Fibroblast of lung (primary cell): ENCODE measurements at regions not wholly inside any gene's neighbourhood (a gene's known extent, or its start where the extent isn't known, plus 50 kb on each side); places are given as distances from the start of the nearest gene placed in this dataset.
"Not testable (repeated sequence)": the region's sequence is repeated elsewhere in the genome, so short reads cannot be mapped to it uniquely, and the experiment has no call there.

Experiments used
- DNase-seq, 2 donors: peaks; one replicate each; pipeline versions ENCODE4 v3.0.0 to v3.0.0-alpha.2; 2010; ENCODE audit warnings: low read depth in 2 of 2
- H2AFZ ChIP-seq: 2 replicates; pipeline ENCODE4 v1.5.1; 2012; ENCODE audit warnings: low read length, control low read depth, inconsistent platforms
- H3K27ac ChIP-seq: 2 replicates; pipeline ENCODE4 v1.5.1; 2011; ENCODE audit warnings: low read length, control low read depth; ENCODE audit not compliant: insufficient read depth
- H3K27me3 ChIP-seq: 2 replicates; pipeline ENCODE4 v1.5.1; 2011; ENCODE audit warnings: mild to moderate bottlenecking, low read length; ENCODE audit not compliant: control insufficient read depth, insufficient read depth
- H3K36me3 ChIP-seq: 2 replicates; pipeline ENCODE4 v1.5.1; 2011; ENCODE audit warnings: low read length; ENCODE audit not compliant: control insufficient read depth, insufficient read depth
- H3K4me1 ChIP-seq: 2 replicates; pipeline ENCODE4 v1.5.1; 2011; ENCODE audit warnings: low read length; ENCODE audit not compliant: control insufficient read depth, insufficient read depth; ENCODE audit errors: extremely low read depth
- H3K4me2 ChIP-seq: 2 replicates; pipeline ENCODE4 v1.5.1; 2011; ENCODE audit warnings: low read length, control low read depth; ENCODE audit not compliant: insufficient read depth; ENCODE audit errors: extremely low read depth
- H3K4me3 ChIP-seq, 4 experiments: fragments of 200-600 bp in 1 of 4; sonication (generic) in 1 of 4; replicated peaks in 1 of 4; 2 replicates each; pipeline ENCODE4 v1.5.1; 2011 to 2016; ENCODE audit warnings: low read length in 4 of 4, low read depth in 3 of 4, mild to moderate bottlenecking in 3 of 4, control low read depth in 2 of 4, inconsistent platforms in 1 of 4, mixed read lengths in 1 of 4; ENCODE audit not compliant: insufficient read depth in 1 of 4; ENCODE audit errors: control extremely low read depth in 1 of 4
- H3K79me2 ChIP-seq: 2 replicates; pipeline ENCODE4 v1.5.1; 2012; ENCODE audit warnings: mild to moderate bottlenecking, low read length, inconsistent platforms; ENCODE audit not compliant: control insufficient read depth, insufficient read depth
- H3K9ac ChIP-seq: 2 replicates; pipeline ENCODE4 v1.5.1; 2011; ENCODE audit warnings: mild to moderate bottlenecking, low read length, control low read depth; ENCODE audit not compliant: insufficient read depth
- H3K9me3 ChIP-seq: 2 replicates; pipeline ENCODE4 v1.5.1; 2012; ENCODE audit warnings: low read depth, low read length; ENCODE audit not compliant: control insufficient read depth, insufficient read depth
- H4K20me1 ChIP-seq: 2 replicates; pipeline ENCODE4 v1.5.1; 2011; ENCODE audit warnings: low read length; ENCODE audit not compliant: control insufficient read depth, insufficient read depth; ENCODE audit errors: extremely low read depth
- CTCF ChIP-seq, 2 donors: IDR thresholded peaks in 1 of 2; conservative IDR thresholded peaks in 1 of 2; 1 replicate in 1 of 2; 2 replicates in 1 of 2; pipeline ENCODE4 v1.5.1; 2011 to 2012; ENCODE audit warnings: low read length in 2 of 2, control low read depth in 1 of 2, inconsistent platforms in 1 of 2, low read depth in 1 of 2, mild to moderate bottlenecking in 1 of 2
- EZH2 ChIP-seq: IDR thresholded peaks from 2 replicates; pipeline ENCODE4 v1.5.1; 2012; ENCODE audit warnings: low read length, control low read depth, mild to moderate bottlenecking; ENCODE audit errors: missing control alignments

DNA sequence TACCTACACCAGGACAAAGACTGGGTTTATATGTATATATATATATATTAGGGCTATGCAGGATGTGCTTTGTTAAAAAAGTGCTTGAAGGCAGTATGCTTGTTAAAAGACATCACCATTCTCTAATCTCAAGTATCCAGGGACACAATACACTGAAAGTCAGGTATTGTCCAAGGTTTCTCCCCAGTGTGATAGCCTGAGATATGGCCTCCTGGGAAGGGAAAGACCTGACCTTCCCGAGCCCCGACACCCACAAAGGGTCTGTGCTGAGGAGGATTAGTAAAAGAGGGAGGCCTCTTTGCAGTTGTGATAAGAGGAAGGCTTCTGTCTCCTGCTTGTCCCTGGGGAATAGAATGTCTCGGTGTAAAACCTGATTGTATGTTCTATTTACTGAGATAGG lies 156.9 kb downstream of the GPX5 start:
- Histone ChIP-seq H3K36me3 (no peaks in the 10 kb centered on the region), H3K4me1 (no peaks in the 10 kb centered on the region), H3K9ac (no peak overlapping the region), H3K4me3 (no peak overlapping the region), H4K20me1 (no peaks in the 10 kb centered on the region), H2AFZ (no peak overlapping the region), H3K27ac (no peak overlapping the region), H3K27me3 (no peaks in the 10 kb centered on the region), H3K4me2 (no peak overlapping the region), H3K79me2 (no peaks in the 10 kb centered on the region), H3K9me3 (no peaks in the 10 kb centered on the region)
- TF ChIP-seq EZH2 (no peak), CTCF (conservative IDR thresholded peaks at IDR 0.05 in 1 of 2, IDR thresholded peaks at IDR 0.05 in 1 of 2; ENCODE audit: low read depth in 1 of 2, low read length in 2 of 2) (no peak)
- DNase-seq, result no peak

DNA sequence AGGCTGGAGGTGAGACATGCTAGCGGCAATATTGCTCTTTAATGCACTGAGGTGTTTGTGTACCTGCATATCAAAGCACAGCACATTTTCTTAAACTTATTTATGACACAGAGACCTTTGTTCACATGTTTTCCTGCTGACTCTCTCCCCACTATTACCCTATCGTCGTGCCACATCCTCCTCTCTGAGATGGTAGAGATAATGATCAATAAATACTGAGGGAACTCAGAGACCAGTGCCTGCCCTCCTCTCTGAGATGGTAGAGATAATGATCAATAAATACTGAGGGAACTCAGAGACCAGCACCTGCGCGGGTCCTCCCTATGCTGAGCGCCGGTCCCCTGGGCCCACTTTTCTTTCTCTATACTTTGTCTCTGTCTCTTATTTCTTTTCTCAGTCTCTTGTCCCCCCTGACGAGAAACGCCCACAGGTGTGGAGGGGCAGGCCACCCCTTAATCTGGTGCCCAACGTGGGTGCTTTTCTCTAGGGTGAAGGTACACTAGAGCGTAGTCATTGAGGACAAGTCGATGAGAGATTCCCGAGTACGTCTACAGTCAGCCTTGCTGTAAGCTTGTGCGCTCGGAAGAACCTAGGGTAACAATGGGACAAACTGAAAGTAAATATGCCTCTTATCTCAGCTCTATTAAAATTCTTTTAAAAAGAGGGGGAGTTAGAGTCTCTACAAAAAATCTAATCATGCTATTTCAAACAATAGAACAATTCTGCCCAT lies 157.4 kb downstream of the GPX5 start:
- not testable (repeated sequence) for H3K36me3 ChIP-seq, H2AFZ ChIP-seq, H3K4me1 ChIP-seq, H3K27me3 ChIP-seq, H3K9ac ChIP-seq, H4K20me1 ChIP-seq, H3K79me2 ChIP-seq, H3K9me3 ChIP-seq, DNase-seq, H3K4me3 ChIP-seq, H3K4me2 ChIP-seq, H3K27ac ChIP-seq

DNA sequence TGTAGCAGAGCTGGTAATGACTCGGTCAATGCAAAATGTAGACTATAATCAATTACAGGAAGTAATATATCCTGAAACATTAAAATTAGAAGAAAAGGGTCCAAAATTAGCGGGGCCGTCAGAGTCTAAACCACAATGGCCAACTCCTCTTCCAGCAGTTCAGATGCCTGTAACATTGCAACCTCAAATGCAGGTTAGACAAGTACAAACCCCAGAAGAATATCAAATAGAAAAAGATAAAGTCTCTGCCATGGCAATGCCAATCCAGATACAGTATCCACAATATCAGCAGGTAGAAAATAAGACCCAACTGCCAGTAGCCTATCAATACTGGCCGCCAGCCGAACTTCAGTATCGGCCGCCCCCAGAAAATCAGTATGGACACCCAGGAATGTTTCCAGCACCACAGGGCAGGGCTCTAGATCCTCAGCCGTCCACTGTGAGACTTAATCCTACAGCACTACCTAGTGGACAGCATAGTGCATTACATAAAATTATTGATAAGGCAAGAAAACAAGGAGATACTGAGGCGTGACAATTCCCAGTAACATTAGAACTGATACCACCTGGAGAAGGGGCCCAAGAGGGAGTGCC lies 158.4 kb downstream of the GPX5 start:
- no peaks in the 10 kb centered on the region for H4K20me1 ChIP-seq
- H3K36me3 ChIP-seq, result no peaks in the 10 kb centered on the region
- no peak overlapping the region for H3K27ac ChIP-seq
- H3K4me3 ChIP-seq, result no peak overlapping the region
- TF ChIP-seq CTCF (conservative IDR thresholded peaks at IDR 0.05 in 1 of 2, IDR thresholded peaks at IDR 0.05 in 1 of 2; ENCODE audit: low read depth in 1 of 2, low read length in 2 of 2), result peak; percentile 53 to 59
- TF ChIP-seq EZH2, result no peak
- H2AFZ ChIP-seq, result no peak overlapping the region
- no peaks in the 10 kb centered on the region for H3K79me2 ChIP-seq
- DNase-seq, result peak; percentile 30 to 58
- H3K9ac ChIP-seq, result no peak overlapping the region
- no peaks in the 10 kb centered on the region for H3K4me1 ChIP-seq
- no peaks in the 10 kb centered on the region for H3K9me3 ChIP-seq
- no peaks in the 10 kb centered on the region for H3K27me3 ChIP-seq
- H3K4me2 ChIP-seq, result no peak overlapping the region

GRCh38 chr6:28685960-28686359 lies 160.3 kb downstream of the GPX5 start:
- H3K79me2 ChIP-seq, H3K36me3 ChIP-seq, H2AFZ ChIP-seq, H4K20me1 ChIP-seq, H3K9ac ChIP-seq, H3K27ac ChIP-seq, H3K27me3 ChIP-seq, H3K9me3 ChIP-seq, H3K4me2 ChIP-seq, H3K4me1 ChIP-seq: not testable (repeated sequence)
- H3K4me3 ChIP-seq, result peak overlapping the region in 1 of 4 experiments; percentile 22
- peak in 1 of 2 donors; percentile 38 for DNase-seq
